M059J (cell line): ENCODE measurements at regions not wholly inside any gene's neighbourhood (a gene's known extent, or its start where the extent isn't known, plus 50 kb on each side); places are given as distances from the start of the nearest gene placed in this dataset.
A peak's percentile ranks its signal among the peaks of the same experiment; 100 is the strongest.
"Not testable (repeated sequence)": the region's sequence is repeated elsewhere in the genome, so short reads cannot be mapped to it uniquely, and the experiment has no call there.

Experiments
- DNase-seq: peaks from one replicate; pipeline ENCODE4 v3.0.0-alpha.2; 2012; ENCODE audit warnings: low read depth

GRCh38 chr5:90133941-90134340, 275.6 kb downstream of the CETN3 start:
- DNase-seq, result no peak

DNA sequence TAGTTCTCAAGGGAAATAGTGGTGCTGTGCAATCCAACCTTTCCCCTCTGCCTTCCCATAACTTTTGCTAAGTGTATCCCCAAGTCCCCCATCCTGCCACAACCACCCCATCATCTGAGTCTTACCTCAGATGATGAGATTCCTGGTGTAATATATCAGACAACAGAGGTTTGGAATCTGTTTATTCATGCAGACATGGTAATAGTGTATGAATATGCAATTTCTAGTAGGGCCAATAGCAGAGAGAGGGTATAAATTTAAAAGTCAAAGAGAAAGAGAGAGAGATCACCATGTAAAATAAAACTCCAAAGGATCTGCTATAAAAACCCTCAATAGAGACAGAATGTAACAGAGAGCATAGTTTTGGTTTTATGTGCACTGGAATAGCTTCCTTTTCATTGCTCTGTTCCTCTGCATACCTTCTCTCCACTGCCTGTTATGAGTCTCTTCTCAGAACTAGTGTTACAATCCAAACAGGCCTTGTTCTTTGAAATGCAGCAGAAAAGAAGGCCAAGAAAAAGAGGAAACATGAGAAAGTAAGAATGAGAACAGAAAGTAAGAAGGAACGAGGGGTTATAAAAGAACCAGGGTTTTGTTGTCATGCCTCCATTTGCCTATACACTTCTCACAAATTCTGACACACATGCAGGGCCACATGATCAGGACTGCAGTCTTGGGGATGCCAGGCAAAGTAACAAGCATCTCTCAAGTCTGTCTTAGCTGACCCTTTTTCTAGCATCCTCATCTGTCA, 278.0 kb downstream of the CETN3 start:
- DNase-seq, result no peak

DNA sequence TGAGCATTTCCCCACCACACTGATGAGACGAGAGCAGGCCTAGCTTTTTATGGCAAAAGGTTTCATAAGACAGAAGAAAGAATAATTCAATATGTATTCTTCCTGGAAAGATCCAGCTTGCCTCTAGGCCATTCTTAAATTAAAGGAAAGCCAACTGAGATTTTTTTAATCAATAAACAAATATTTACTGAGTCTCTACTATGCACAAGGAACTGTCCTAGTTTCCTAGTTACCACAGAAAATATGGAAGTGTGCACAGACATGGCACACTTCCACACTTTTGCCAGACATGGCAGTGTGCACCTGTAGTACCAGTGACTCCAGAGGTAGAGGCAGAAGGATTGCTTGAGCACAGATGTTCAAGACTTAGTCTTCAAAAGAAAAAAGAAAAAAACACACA, 281.0 kb downstream of the CETN3 start:
- DNase-seq, result no peak

DNA sequence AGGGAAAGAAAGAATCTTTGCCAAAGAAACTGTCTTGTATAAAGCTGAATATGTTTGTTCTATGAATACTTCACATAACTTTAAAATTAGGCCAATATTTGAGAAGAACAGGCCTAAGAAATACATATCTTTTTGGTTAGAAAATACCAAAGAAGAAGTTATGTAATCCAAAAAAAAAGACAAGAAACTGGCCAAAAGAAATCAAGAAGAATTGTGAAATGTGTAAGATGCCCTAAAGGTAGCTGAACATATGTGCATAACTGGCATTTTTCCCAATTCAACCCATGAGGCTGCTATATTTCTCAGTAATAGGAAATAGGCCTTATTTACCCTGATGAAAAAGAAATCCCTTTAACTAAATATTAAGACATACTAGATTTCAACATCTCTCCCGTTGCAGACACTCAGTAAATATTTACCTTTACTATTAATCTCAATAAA, 290.0 kb downstream of the CETN3 start:
- DNase-seq, result no peak

GRCh38 chr5:90117005-90117404, 292.6 kb downstream of the CETN3 start:
- DNase-seq, result no peak

DNA sequence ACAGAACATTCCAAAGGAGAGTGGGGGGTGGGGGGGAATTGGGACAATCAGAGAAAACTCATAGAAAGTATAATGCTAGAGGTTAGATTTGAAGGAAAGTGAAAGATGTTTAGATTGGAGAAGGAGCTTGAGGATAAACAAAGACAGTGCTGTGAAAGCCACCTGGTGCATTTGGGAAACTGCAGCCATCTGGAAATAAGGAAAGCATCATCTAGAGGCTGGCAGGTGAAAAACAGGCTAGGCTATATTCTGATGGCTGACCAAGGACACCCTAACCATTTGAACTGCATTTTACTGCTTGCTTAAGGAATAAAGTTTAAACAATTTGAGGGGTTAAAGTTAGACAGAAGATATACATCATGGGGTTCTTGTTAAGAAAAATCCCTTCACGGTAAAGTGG, 296.4 kb downstream of the CETN3 start:
- DNase-seq, result no peak

DNA sequence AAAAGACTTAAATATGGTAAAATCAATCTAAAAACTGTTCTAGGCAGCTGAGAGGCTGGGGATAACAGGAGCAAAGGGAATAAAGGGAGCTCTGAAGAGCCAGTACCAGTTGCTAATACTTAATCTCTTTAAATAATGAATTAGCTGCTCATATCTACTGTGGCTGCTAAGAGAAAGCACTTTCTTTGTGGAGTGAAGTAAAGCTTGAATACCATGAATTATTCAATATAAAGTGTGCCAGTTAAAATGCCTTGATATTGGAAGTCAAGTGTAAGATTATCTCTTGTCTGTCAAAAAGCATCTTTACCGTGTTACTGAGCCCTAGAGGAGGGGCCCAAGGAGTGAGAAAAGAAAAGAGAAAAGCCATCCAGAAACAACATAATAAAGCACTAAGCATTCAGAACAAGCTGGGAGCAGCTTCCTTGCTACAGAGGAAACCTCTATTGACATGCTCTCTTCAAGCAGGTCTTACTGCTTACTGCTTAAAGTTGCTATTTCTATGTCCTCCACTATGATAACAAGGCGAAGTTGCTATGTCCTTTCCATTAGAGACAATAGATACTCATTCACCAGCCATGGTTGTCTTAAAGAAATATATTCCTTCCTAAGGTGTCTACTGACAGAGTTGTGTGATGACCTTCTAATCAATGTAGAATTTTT, 297.4 kb downstream of the CETN3 start:
- no peak for DNase-seq

- peak; percentile 3 for DNase-seq
Observed at GRCh38 chr5:90111364-90112032, 298.1 kb downstream of the CETN3 start.

GRCh38 chr5:90109285-90109684, 300.3 kb downstream of the CETN3 start:
- no peak for DNase-seq

GRCh38 chr5:90099099-90099498, 310.5 kb downstream of the CETN3 start:
- no peak for DNase-seq

- DNase-seq, result no peak
Observed at GRCh38 chr5:90097082-90097477, 312.5 kb downstream of the CETN3 start.

DNA sequence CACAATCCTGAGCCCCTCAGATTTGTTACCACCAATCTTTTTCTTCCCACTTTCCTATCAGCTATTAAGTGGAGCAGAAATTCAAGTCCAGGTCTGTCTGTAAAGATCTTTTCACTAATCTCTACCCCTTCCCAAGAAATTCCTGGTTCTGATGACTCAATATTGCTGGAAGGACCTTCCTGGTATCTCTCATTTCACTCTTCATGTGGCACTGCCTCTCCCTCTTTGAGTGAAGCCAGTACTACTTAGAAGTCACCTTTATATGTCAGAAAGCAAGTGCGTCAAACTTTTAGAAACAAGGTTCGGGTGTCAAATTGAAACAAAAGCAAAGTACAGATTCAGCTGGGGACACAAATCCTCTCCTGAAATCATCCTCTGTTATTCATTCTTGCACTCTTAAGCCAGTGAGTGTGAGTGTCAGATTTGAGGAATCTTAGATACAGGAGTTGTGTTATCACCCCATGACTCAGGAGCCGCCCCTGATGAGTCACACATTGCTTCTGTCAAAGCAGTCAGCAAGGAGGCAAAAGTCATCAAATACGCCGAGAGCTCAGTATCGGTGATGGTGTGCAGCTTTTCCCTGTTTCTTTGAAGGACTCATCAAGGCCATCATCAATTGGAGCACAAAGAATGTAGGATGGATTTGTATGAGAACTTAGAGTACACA, 313.0 kb downstream of the CETN3 start:
- DNase-seq, result peak; percentile 72

DNA sequence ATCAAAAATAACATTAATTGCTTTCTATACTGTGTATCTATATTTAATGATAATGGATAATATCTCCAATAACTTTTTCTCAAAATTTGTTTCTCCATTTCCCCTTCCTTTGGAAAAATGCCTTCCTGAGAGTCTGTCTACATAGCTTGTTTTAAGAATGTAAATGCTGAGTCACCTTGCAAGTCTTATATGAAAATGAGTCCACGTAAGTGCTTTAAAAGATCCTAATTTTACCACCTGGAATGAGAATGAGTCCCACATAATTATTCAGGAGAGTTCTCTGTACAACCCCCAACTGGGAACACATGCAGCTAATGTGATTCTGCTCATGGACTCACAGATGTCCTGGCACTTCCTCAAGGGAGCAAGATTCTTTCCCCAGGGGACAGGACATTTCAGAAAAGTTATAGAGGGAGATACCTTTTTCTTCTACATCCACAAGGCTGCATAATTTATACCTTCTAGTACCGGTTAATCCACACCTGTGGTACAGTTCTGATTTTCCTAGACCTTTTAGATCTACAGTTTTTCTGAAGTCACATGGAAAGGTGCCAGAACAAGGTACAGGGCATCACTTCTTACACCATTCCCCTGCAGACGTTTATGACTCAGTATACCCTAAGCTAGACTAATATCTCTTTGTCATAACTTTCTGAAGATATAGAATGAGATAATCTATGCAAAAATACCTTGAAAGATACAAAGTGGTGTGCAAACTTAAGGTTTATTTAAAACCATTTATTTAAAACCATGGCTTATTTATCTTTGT, 314.1 kb downstream of the CETN3 start:
- DNase-seq, result no peak

- DNase-seq, result no peak
Observed at GRCh38 chr5:90093751-90094485, 315.6 kb downstream of the CETN3 start.

DNA sequence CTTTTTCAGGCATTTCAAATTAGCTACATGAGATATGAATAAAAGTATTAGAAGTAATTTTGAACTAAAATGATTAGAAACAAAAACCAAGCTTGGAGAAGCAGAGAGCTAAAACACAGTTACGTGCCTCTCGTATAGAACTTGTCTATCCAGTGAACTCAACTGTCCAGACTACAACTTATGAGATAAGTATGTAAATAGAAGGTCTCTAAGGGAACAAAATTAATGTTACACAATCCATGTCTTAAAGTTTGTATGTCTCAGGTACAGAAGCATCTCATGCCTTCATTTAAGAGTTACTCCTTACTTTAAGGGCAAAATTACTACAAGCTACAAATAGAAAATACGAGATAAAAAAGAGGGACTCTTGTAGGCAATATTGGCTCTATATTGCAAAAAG, 316.8 kb downstream of the CETN3 start:
- no peak for DNase-seq

GRCh38 chr5:90084342-90084741, 325.2 kb downstream of the CETN3 start:
- no peak for DNase-seq

GRCh38 chr5:90073026-90073570, 336.5 kb downstream of the CETN3 start:
- DNase-seq, result not testable (repeated sequence)

DNA sequence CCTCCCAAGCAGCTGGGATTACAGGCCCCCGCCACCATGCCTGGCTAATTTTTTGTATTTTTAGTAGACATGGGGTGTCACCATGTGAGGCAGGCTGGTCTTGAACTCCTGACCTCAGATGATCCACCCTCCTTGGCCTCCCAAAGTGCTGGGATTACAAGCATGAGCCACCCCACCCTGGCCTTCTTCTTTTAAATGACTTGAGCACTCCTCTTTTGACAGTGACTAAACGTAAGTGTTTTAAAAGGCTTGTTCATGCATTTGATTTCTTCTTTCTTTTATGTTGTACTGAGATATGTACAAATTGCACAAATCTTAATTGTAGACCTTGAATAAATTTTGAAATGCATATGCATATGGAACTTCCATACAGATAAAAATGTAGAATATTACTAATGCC, 337.9 kb downstream of the CETN3 start:
- no peak for DNase-seq

GRCh38 chr5:90071066-90071465, 338.5 kb downstream of the CETN3 start:
- DNase-seq, result no peak

DNA sequence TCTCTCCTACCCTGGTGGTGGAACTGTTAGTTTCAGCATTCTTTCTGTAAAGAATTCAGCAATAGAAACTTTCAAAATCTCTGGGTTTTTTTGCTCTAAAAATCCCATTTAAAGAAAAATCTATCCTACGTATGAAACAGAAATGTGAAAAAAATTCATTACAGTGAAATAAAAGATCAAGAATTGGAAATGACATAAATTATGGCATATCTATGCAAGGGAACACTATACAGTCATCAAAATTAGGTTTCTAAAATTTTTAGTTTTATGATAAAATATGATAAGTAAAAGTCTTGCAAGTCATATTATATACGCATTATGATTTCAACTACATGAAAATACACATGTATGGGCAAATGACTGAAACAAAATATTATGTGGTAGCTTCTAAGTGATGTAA, 342.6 kb downstream of the CETN3 start:
- no peak for DNase-seq
